Stimulated activated naive CD4-positive, alpha-beta T cell treated with Interleukin-2 at 50 U/mL for 16 hours (primary cell): ENCODE measurements at regions not wholly inside any gene's neighbourhood (a gene's known extent, or its start where the extent isn't known, plus 50 kb on each side); places are given as distances from the start of the nearest gene placed in this dataset.
A peak's percentile ranks its signal among the peaks of the same experiment; 100 is the strongest.
"Not testable (repeated sequence)": the region's sequence is repeated elsewhere in the genome, so short reads cannot be mapped to it uniquely, and the experiment has no call there.

Experiments
- DNase-seq: peaks from one replicate; lab custom pipeline; 2025; lab: John Stamatoyannopoulos, UW

DNA sequence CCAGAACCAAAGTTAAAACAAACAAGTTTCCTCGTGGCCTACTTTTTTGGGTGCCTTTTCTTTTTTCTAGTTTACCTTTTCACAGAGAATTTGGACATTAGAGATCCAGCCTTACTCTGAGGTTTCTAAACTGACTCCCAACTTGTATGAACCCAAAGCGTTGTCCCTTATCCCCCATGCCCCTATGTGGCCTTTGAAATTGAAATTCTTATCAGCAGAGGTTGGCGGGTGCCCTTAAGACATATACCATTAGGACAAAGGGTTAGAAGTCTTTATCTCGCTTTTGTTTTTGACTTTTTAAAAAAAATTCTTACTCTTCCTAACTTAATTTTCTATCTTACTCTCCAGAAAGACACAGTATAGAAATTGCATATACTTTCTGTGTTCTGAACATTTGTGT lies 76.3 kb upstream of the C7orf33 start:
- no peak for DNase-seq

DNA sequence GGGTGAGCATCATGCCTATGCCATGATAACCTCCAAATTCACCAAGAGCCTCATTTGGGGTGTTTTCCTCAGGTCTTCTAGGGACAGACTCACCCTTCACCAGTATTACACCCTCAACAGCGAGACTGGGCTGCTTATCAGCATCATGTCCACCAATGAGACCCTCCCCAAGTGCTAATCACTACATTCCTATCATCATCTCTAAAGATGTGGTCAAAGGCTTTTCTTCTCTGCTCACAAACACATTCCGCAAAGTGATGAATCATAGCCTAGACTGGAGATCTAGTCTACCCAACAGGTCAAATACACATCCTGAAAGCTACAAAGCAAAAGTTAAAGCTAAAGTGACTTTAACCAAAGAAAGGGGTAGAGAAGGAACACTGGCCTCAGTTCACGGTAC lies 75.3 kb upstream of the C7orf33 start:
- DNase-seq, result no peak

DNA sequence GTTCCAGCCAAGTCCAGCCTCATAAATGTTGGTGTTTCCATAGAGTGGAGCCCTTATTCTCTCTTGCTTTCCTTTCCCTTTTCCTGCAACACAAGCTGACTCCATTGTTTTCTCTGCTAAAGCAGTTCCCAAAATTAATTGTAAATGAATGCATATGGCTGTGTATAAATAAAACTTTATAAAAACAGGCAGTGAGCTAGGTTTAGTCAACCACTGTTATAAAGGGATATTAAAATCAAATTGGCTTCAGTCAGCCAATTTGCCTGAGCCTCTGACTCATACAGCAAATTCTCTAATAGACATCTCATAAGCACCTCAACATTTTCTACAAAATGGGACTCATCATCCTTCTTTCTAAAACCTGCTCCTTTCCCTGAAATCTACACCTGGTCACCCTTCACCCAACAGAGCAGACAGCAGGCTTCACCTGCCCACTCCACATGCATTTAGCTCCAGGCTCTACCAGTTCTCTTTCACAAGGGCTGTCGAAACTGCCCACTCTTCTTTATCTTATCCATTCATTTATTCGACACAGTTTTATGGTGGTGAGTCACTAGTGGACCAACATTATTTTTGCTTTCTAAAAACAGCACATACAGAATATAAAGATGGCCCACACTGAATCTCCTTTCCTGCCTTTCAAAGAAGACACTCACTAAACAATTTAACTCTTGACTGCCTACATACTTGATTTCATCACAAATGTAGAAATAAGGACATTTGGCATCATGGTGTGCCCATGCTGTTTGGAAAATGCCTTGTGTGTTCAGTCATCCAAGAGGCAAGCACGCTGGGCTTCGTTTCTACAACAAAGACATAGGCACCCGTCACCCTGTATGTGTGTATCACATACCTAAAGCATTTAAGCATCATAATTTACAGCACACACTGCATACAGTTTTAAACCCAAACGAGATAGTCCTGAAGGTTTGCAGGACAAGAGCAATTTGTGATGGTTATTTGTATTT lies 74.6 kb upstream of the C7orf33 start:
- DNase-seq, result no peak

DNA sequence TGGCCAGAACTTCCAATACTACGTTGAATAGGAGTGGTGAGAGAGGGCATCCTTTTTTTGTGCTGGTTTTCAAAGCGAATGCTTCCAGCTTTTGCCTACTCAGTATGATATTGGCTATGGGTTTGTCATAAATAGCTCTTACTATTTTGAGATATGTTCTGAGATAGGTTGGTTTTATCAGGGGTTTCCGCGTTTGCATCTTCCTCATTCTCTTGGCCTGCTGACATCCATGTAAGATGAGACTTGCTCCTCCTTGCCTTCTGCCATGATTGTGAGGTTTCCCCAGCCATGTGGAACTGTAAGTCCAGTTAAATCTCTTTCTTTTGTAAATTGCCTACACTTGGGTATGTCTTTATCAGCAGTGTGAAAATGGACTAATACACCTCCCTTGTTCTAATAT lies 71.2 kb upstream of the C7orf33 start:
- not testable (repeated sequence) for DNase-seq

DNA sequence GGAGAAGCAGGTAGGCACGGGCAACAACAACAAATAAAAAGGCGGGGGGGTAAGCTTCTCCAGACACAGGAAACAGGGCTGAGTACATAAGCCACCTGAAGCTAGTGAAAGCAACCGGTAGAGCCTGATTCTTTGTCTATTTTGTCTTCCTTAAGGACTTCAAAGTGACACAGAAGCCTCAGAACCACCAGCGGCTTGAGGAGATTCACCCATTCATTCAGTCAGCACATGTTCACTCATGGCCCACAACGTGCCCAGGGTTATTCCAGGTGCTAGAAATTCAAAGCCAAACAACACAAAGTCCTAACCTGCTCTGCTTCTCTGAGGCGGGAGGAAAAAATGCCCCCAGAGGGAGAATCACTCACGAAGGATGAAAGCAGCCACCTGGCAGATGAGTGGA lies 69.3 kb upstream of the C7orf33 start:
- DNase-seq, result no peak

DNA sequence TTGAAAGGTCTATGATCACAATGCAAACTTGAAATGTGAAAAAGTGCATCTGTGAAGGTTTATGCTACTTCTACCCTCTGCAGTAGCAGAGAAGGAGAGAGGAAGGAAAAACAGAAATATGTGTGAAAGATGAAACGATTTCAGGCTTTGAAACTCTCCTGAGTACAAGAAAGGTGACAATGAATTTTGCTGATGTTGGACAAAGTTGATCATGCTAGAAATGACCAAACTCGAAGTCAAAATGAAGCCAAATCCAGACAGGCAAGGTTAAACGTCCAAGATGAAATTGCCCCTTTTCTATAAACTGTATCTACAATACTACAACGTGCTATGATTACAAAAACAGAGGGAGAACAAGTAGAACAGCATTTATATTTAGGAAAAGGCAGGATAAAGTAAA lies 67.0 kb upstream of the C7orf33 start:
- no peak for DNase-seq

DNA sequence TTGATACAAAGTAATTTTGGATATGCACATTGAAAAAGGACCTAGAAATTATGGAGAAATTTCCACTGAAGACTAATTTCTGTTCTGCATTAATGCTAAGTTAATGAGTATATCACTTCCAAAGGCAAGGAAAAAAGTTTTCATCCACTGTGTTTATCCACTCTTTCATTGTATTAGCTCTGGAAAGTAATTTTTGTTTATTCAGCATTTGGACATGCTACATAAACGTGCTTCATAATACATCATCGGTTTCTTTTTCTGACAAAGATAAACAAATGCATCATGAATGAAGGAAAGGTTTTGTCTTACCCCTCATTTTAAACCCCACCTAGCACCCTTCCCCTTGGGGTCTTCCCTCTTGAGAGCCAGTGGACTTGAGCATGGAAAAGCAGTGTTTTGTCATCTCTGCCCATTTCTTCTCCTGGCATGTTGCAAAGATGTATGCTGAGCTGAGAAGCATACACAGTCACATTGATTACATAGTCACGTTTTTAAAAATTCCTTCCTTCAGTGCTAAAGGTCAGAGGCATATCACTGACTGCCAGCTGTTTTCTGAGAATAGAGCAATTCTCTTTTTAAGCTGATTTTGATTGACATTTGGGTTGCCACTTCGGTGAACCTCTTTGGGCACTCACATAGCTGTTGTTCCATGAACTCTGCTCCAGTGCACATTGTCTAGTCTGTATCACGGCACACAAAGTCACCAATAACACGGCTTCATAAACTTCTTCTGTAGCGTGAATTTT lies 65.9 kb upstream of the C7orf33 start:
- DNase-seq, result no peak

DNA sequence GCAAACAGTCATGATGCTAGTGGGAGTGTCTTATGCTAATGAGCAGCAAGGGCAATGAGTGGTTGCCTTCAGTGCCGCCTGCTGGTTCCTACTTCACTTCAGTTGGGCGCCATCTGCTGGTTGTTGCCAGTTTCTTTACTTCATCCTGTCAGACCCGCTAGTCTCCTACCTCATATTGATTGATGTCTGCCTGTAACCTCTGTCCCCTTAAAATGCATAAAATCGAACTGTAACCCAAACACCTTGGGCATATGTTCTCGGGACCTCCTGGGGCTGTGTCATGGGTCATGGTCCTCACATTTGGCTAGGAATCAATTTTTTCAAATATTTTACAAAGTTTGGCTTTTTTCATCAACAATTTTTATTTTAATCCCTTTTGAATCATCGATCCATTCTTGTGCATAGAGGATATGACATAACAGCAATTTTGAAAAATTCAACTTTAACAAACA lies 62.8 kb upstream of the C7orf33 start:
- DNase-seq, result peak; percentile 84

DNA sequence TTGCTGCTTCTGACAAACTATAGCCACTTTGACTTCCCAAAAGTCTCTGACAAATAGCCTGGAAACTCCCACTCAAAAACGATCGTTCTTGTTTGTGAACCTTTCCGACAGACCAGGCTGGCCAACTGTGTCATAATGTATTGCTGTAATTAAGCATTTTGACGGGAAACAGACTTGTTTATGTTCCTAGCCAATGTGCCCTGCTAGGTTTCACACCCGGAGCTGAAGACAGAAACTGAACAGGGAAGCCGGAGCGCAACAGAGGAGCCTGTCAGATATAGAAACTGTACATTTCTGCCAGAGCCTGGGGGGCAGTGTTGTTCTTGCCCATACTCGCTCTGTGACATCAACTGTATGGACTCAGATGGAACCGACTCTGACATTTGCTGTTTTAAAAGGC lies 55.3 kb upstream of the C7orf33 start:
- peak; percentile 4 for DNase-seq

DNA sequence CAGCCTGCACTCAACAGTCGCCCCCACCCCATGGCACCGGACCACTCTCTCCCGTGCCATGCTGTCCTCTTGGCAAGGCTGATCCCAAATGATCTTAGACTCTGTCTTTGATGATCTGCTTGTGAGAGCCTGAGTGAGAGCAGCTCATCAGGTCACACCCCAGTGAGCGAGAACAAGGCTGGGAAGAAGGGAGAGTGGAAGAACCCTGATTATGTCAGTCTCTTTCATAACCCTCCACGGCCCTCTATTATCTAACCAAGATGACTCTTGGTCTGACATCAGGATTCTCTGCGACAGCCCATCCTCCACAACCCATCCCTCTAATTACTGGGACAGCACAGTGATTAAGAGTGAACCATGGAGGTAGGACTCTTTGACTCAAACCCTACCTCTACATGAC lies 53.1 kb upstream of the C7orf33 start:
- no peak for DNase-seq

DNA sequence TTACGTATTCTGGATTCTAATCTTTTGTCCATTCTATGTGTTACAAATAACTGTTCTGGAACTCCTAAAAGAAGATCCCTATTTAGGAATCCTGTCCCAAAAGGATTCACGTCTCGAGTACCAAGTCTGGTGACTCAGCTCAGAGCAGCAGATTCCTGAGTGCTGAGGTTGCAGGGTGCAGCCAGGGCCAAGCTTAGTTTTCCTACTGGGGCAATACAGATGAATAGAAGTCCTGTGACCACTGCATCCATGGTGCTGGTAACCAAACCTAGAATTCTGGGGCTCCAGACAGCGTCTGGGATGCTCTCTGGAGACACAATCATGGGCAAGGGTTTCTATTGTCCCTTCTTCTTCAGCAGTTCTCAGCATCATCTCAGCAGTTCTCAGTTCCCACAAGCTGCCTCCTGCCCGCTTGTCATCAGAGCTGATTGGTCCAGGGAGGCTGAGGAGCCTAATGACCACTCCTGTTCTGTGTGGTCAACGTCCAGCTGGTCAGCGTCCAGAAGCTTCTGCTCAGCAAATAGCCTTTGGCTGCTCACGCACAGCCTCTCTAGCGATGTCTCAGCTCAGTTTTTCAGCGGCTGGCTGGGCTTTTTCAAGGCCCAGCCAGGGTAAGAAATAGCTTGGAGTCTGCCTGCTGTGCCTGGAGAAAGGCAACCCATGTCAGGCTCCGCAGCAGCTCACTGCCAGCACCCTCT lies 50.4 kb upstream of the C7orf33 start:
- DNase-seq, result no peak
